HCEC 1CT (cell line): ENCODE measurements at regions not wholly inside any gene's neighbourhood (a gene's known extent, or its start where the extent isn't known, plus 50 kb on each side); places are given as distances from the start of the nearest gene placed in this dataset.

ENCODE experiments used
- DNase-seq: peaks from one replicate; pipeline ENCODE4 v3.0.0-alpha.2; 2017

DNA sequence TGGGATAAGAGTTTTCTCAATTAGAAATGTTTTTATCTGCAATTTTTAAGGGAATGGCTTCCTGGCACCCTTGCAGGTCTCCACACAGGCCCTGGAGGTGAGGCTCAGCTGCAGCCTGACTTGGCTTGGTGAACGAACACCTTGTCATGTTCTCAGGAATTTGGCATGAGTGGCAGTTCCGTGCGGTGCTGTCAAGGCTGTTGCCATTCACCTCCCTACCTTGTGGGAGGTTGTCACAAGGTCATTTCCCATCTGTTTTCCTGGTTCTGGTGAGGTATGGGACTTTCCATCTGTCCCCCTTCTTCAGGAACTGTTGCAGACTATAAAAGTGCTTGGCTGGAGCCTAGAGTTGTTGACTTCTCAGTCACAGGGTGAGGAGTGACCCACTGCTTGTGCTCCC lies 82.9 kb downstream of the ELOVL4 start:
- DNase-seq = no peak

DNA sequence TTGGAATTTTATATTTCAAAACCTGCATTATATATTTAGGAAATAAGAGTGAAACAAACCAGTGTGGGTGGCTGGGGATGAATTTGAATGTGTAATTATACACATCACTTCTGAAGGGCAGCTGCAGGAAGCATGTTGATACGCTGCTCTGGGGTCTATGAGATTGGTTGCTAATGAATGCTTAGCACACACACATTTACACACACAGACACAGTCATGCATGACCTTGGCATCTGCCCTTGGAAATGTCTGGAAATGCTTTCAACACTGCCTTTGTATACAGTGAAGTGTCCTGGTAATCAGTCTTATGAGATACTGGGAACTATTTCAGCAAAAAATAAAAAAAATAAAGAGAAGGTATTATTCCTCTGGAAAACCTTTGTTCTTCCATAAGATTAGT lies 83.4 kb downstream of the ELOVL4 start:
- no peak for DNase-seq

DNA sequence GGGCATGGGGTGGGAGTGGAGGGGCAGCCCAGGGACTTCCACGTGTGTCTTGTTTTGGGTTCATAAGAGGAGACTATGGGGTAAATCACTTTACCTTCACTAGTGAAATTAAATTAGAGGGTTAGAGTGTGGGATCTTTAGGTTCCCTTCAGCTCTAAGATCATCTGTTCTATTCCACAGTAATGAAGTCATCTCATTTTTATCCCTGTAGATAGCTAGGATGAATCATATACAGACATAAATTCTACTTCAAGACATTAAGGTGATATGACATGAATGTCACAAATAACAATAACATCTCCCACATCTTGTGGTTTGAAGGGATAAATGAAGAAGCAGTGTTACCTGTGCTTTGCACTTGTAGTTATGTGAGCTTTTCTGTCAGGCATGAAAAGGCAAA lies 83.8 kb downstream of the ELOVL4 start:
- no peak for DNase-seq

DNA sequence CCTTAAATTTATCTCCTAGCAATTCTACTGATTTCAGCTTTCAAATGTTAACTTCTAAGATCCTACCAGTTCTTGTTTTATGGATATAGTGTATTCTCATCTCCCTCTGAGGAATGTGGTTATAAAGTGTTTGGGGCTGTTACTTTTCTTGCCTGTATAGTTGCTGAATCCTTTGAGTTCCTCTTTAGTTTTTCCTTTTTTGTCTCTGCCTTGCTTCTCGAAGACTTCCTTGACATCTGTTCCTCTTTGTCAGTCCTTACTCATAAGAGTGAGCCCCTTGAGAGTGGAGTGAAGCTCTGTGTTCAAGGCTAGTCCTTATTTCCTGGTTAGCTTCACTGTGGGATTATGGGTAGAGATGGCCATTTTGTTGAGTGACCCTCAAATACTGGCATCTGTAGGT lies 84.6 kb downstream of the ELOVL4 start:
- DNase-seq = no peak

DNA sequence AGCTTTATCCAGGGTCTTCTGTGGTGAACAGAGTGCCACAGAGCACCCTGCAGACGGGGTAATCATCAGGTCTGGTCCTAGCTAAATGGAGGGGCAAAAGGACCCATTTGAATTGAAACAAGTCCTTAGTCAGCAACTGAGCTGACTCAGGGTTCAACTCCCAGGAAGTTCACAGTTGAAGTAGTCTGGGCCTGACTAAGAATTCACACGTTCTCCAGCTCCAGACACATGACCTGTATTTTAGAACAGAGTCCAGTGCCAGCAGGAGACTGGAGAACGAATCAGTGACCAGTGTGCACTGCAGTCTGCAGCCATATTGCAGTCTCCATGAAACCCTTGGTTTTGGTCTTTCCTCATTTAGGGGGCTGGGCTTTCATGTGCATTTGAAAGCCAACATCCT lies 85.2 kb downstream of the ELOVL4 start:
- DNase-seq = no peak

DNA sequence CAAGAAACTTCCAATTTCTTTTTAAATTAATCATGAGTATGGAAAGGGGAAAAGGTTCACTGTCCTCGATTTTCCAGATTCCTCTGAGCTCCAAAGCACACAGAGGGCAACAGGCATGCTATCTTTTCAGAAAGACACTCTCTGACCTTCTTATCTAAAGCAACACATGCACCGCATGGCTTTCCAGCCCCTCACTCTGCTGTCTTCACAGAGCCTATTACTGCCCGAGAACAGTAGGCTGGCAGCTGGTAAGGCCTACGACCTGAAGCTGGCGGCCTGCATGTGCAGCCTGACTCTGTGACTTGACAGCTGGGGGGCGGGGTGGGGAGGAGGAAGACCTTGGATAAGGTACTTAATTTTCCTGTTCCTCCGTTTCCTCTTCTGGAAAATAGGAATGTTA lies 86.3 kb downstream of the ELOVL4 start:
- no peak for DNase-seq

DNA sequence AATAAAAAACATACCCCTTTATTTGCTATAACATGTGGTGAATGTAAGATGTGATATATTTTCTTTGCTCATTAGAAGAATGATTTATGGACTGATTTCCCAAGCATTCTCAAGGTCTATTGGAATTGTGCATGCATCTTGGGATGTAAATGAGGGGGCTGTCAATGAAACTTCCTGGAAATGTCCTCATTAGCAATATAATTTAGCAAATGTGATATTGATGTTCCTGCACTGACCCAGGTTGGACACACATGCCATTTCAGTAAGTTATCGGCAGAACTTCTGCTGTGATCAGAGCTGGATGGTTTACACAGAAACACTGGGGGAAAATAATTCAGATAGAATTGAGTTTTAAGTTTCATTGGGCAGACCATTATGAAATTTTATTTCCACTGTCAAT lies 99.9 kb downstream of the ELOVL4 start:
- no peak for DNase-seq

DNA sequence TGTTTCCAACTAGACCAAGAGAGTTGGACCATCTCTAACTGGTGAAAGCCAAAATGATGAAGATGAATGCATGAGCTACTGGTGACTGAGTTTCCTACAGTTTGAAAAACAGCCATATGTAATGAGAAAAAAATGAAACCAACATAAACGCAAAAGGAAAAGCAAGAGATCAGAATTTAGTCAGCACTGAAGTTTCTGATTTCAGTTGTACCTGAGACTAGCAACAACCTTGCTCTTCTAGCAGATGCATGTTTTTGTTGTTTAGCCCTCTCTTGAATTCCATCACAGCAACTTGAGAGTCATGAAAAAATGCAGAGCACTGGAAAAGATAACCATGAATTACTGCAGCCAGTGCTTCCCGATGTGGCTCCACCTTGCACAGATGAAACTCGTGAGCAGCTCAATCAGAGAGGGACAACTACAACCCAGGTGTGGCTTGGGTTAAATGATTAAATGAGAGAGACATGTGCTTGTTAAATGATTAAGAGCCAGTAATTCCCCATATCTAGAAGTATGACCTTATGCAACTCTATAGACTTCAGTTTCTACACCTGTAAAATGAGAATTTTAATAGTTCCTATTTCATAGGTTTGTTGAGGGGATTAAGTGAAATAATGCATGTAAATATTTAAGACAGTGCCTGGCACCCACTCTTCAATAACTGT lies 104.8 kb downstream of the ELOVL4 start:
- DNase-seq = no peak

DNA sequence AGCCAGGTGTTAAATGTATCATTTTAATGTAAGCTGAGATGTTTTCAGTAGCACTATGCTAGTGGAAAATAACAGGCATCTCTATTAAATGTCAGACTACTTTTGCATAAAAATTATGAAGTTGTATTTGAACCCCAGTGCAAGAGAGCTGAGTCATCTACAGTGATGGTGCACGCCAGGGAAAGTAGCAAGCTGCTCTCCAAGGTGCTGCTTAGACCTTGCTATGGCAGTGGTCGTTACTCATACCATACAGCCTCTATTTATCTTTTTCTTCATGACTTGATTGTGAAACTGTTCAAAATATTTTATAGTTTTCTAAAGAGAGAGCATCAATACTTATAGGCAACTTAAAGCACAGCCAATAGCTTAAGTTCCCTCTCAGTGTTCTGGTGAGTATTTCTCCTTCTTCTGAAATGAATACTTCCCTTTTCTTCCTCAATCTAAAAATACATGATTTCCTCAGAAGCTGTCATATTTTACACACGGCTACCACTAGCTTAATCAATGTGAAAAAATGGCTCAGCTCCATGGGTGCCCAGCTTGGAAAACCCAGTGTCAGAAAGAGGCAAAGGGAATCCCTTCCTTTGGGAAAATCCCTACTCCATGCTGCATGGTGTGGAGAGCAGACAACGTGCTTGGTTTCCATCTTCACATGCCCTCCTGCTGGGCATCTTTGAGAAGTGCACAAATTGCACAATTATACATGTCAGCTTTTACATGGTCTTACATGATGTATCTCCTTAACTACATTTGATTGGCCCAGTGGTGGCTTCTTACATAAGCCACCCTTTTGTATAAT lies 105.6 kb downstream of the ELOVL4 start:
- DNase-seq = no peak

DNA sequence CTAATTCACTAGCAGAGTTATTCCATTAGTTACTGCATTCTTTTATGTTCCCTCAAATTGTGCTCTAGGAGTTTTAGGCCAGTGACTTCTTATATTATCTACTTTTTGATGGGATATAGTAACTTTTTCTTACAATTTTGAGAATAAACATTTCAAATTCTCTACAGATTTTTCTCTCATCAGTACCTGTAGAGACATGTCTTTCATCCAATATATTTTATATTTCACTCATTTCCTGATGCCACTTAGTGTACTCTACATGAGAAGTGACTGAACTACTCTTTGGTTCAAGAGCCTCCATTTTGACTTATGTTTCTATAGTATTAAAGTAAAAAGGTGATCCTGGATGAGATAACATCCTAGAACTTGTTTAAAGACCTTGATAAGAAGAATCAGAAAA lies 108.5 kb downstream of the ELOVL4 start:
- DNase-seq = no peak

DNA sequence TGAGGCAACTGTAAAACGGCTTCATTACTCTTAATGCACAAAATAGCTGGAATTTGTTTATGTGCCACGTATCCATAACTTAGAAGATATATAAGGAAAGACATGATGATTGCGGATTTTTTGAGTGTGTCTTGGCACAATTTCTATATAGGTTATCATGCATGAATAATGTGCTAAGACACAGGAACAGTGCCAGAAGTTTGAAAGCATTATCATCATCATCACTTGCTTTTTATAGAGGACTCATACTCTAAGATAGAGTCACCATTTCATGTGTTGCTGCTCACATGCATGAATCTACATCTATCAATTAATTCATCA lies 113.4 kb downstream of the ELOVL4 start:
- DNase-seq = no peak

DNA sequence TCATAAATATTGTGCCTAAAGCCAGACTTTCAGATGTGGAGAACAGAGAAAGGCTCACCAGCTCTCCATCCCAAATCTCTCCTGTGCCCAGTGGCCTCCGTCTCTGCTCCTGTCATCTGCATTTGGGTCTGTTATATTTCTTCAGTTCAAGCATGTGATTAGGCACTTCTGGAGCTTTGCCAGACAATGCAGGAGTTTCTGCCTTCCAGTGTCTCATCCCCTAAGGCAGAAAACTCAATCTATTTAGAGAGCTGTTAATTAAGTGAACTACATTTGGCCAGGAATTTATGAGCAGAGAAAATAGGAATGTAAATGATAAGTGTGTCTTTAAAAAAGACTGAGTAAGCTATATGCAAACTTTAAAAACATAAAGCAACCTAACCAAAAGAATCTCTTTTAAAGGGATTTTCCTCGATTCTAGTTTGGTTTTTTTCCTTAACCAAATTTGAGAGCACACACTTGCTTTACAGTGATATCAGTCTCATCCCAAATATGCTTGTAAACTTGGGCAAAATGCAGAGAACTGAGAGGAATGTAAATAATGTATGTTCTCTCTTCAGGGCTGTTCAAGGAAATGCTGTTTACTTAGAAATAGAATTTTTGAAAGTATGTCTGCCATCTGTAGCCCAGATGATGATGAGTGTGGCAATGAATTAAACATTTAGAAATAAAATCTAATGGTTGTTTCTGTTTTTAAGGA lies 113.9 kb downstream of the ELOVL4 start:
- DNase-seq = no peak

DNA sequence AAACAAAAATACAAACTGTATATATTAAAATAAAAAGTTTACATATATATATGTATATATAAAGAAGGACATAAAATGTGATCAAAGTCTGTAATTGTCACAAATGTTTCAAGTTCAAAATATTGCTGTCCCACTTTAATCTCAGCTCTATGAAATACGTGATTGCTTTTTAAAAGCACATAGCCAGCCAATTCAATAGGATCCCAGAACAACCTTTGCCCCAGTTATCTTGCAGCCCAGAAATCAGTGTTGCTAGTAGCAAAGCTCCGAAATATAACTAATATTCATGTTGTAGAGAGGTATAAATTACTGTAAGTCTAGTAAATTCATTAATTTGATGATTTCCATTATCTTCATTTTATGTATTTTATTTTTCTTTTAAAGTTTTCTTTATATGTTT lies 114.6 kb downstream of the ELOVL4 start:
- DNase-seq = no peak

DNA sequence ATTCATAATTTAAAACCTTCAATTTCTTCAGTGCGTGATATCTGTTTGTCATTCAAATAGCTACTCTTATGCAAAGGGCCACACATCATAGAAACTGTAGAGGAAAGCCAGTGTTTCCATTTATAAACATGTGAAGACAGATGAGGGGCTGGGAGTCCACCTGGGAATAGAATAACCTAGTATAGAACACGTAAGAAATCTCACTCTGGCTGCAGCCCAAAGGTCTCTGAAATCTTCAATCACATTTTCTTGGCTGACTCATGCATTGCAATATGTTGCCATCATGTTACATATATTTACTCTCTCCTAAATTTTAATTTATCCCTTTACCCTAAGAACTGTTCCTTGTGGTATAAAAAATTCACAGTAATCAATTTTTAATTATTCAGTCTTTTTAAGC lies 123.2 kb downstream of the ELOVL4 start:
- no peak for DNase-seq

DNA sequence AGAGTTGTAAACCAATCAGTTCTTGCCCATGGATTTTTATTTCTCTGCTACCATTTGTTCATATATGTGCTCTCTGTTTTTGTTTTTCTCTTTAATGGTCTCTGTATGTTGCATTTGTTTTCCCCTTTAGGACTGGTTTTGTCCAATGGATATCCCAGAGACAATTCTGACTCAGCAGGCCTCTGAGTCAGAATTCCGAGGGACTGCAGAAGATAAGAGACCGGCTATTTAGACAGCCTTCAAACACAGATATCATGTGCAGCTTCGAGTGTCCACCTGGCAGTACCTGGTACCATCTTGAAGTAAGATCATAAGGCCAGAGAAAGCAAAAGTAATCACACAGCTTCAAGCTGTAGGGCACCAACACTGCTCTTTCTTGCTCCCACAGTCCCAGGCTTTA lies 125.5 kb downstream of the ELOVL4 start:
- DNase-seq = no peak

DNA sequence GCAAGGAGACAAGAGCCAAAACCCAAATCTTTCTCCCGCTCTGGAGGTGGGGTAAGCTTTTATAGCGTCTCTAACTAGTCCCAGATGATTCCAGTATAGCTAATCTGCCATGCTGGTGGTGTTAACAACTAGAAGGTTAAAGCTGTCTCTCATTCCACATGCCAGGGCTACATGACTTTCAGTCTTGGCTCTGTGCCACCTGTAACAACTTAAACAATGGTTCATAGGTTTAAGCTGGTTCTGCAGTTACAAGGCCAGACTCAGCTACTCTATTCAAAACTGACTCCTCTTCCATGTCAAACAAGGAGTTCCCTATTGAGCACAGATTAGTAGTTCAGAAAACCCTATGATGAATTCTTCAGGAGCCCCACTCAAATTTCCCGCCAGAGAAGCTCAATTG lies 128.9 kb downstream of the ELOVL4 start:
- no peak for DNase-seq

DNA sequence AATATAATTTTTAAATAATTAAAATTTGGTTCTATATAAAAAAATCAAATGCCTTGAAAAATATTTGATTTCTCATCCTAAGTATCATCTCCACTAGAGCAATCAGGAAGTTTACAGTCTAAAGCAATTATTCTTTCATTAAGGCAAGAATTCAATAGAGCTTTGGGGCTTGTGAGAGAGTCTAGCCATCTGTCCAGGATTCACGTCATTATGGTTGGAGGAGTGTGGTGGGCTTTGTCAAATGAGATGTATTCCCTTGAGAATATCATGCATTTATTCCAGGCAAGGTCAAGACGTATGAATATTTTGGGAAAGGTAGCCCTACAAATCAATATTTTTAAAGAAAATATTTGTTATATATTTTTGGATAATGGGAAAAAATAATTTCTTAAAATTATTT lies 132.4 kb downstream of the ELOVL4 start:
- no peak for DNase-seq

DNA sequence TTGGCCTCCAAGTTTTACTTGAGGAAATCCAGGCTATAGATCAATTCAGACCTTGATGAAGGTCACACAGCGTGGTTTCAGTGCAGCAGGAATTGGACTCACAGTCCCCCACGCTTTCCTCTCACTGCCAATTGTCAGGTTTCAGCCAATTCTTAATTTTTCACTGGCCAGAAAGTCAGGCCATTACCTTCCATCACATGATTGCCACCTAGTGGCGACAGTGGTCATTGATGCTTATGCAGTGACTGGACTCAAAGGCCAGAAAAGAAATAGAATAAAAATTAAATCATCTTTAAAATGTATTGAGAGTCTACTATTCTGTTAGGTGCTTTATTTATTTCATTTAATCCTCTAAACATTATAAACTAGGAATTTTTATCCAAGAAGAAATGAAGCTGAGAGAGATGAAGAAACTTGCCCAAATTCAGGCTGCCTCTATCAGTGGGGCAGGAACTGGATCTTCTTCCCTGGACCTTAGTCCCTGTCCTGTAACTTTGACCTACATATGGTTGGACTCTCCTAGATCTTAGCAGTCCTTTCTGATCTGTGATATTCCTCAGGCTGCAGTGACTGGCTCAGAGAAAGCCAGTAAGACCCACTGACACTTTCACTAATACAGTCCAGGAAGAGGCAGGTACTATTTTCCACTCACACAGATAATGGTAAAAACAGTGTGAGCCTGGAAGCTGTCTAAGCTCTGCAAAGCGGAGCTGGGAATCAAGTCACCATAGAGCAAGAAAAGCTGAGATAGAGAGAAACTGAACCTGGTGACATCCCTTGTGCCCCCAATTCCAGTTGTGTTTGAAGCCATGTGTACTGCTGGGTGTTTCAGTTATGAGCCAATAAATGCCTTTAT lies 133.3 kb downstream of the ELOVL4 start:
- peak; percentile 40 for DNase-seq

DNA sequence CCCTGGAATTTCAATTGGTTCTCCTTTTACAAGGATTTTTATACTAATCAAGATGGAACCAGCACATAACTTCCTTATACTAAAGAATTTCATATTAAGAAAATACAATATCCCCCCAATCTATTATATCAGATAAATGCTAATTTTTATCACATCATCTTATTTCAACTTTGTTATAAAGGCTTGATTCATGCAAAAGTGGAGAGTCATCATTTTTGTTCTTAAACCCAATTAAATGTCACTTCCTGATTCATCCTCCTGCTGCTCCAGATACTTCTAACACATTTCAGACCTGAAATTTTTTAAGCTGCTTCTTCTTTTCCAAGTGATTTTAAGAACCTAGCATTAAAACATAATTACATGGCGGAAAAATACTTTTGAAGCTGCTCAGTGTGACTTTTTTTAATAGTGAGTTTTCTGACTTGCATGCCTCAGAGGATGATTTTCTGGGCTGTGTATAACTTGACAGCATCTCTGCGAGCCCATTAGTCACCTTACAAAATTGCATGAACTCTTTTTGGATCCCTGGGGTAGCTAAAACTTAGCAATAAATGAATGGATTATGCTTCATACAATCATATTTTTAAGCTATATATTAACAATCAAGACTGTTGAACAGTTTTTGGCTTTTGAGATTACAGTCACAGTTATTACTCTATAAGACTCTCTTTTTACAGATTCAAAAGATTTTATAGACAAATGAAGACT lies 134.1 kb downstream of the ELOVL4 start:
- DNase-seq = no peak

DNA sequence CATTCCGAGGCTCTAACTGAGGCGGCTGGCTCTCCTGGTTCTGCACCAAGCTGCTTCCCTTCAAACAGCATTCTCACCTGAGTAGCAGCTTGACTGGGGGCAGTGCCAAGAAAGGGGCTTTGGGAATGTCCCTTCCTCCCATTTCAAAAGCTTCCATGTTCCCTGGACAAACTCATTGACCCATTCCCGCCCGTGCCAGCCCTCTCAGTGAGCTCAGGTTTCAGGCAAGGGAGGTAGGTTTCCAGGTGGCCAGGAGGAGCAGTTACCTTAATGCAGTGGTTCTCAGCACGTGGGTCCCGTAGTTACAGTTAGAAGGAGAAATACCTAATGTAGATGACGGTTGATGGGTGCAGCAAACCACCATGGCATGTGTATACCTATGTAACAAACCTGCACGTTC lies 135.2 kb downstream of the ELOVL4 start:
- no peak for DNase-seq

DNA sequence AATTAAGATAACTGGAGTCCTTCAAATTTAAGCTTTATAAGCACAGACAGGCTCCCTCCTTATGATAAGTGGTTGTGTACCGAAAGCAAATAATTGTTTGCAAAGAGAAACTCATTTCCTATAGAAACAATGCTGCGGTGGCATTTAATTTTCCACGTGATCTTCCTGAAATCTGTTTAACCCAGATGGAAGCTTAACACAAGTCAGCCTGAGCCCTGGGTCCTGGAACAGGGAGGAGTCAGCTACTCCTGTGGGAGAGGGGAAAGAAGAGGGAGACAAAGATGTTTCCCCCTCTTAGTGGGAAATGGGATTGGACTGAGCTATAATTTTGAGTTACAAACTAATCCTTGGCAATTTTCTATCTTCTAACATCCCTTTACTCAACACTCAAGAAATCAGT lies 136.5 kb downstream of the ELOVL4 start:
- no peak for DNase-seq

DNA sequence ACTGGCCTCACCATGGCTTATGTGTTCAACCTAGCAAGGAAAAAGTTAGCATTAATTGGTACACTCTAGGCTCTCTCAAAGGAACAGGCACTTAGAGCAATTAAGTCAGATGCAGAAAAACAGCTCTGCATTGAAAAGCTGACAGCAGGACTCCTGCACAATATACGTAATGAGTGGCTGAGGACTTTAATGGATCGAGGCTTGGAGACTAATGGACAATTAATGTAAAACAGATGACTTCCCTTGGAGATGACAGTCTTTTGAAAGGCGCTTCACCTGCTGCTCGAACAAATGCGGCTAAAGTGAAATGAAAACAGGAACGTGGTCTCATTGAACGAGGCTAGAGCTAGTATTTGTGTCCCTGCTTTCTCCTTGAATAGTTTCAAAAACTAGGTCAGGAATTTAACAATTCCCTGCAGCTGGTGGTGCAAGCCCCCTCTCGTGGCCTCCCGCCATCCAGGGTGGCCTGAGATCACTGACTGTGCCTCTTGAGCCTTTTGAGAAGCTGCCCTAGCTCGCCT lies 137.1 kb downstream of the ELOVL4 start:
- no peak for DNase-seq

DNA sequence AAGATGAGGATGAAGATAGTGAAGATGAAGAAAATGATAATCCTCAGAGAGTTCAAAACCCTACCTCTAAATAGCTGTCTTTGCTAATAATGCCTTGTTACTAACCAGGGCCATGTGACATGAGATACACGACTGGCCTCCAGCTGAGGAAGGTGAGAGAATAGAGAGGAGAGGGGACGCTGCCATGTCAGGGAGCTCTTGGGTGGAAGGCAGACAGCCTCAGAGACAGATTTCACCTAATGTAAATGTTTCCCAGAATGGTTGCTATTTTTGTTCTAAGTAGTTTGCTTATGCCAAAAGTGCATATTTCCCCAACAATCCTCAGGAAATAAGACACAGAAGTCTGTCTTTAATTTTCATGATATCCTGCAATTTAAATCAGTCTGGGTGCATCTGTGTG lies 138.4 kb downstream of the ELOVL4 start:
- no peak for DNase-seq
